CD4-positive, alpha-beta T cell treated with Interleukin-4 for 4 hours (primary cell): ENCODE measurements at regions not wholly inside any gene's neighbourhood (a gene's known extent, or its start where the extent isn't known, plus 50 kb on each side); places are given as distances from the start of the nearest gene placed in this dataset.
"Not testable (repeated sequence)": the region's sequence is repeated elsewhere in the genome, so short reads cannot be mapped to it uniquely, and the experiment has no call there.

ENCODE experiments used
- DNase-seq: peaks from one replicate; pipeline ENCODE4 v3.0.0-alpha.2; 2020

DNA sequence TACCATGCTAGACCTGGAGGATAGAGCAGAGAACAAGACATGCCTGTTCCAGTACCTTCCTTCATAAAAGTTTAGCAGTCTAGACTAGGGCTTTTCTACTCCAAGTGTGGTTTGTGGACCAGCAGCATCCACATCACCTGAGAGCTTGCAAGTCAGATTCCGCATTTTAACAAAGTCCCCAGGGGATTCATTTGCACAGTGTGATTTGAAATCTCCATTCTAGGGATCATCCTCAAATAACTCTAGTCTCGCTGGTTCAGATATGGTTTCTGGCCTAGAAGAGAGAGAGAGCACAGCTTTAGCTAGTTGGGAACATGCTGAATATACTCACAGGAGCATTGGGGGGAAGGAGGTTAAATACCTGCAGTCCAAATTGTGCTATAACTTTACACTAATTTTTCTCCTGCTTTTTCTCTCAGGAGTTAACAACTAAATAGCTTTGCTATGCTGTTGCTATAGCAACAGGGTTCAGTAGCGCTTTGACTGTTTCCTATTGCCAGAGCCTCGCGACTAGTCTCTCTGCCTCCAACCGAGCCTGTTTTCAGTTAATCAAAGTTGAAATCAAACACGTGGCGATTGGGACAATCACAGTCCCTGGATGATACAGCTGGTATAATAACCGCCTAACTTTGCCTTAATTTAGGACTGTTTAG, 64.0 kb upstream of the RASGRF1 start:
- no peak for DNase-seq

DNA sequence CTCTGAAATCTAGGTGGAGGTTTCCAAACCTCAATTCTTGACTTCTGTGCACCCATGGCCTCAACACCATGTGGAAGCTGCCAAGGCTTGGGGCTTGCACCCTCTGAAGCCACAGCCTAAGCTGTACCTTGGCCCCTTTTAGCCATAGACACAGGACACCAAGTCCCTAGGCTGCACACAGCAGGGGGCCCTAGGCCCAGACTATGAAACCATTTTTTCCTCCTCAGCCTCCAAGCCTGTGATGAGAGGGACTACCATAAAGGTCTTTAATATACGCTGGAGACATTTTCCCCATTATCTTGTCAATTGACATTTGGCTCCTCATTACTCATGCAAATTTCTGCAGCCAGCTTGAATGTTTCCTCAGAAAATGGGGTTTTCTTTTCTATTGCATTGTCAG, 53.7 kb upstream of the RASGRF1 start:
- not testable (repeated sequence) for DNase-seq

DNA sequence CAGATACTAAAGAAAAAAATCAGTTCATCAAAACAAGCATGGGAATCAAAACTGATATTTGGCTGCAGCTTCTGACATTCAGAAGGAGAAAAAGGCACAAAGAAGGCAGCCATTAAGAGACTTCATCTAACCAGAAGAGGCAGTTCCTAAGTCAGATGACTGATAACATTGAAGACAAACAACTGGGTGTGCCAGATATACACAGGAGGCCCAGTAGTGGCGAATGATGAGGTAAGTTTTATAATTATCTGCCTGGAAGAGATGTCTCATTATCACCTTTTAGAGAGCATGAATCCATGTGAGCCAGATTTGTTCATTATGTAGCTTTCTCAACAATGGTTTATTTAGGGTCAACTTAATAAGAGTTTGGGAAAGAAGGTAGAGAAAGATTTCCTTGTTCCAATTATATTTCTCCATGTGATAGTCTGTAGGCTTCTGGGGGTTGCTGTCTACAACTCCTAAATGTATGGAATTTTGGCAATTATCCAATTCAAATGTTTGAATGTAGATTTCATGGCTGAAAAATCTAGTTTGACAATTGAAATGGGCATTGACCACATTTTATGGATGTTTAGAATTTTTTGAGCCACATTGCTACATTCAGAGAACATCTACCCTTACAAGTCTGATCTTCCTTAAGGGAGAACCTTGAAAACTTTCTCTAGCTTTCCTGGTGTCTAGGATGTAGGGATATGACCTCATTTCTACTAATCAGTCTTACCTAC, 50.4 kb upstream of the RASGRF1 start:
- no peak for DNase-seq
